ENCODE measurements at regions not wholly inside any gene's neighbourhood (a gene's known extent, or its start where the extent isn't known, plus 50 kb on each side); places are given as distances from the start of the nearest gene placed in this dataset.

- DNase-seq (ENCODE audit: extremely low read depth, insufficient read length), result no peak
- H3K4me3 ChIP-seq (replicated peaks; ENCODE audit: low read depth, low read length), result no peak overlapping the region
- no peaks in the 10 kb centered on the region for H3K36me3 ChIP-seq (ENCODE audit: control insufficient read depth, insufficient read depth, low read length)
- H3K27me3 ChIP-seq (replicated peaks; ENCODE audit: control insufficient read depth, insufficient read depth, low read length), result no peaks in the 10 kb centered on the region
- no peak for TF ChIP-seq CTCF (IDR thresholded peaks at IDR 0.05; ENCODE audit: insufficient read depth, low read length, poor library complexity, severe bottlenecking)
Observed at GRCh38 chr14:87013583-87013982, 979.4 kb downstream of the GALC start.

GRCh38 chr14:87008965-87009364 lies 984.0 kb downstream of the GALC start:
- no peak for TF ChIP-seq CTCF (IDR thresholded peaks at IDR 0.05; ENCODE audit: insufficient read depth, low read length, poor library complexity, severe bottlenecking)

GRCh38 chr14:87005280-87005679 lies 987.7 kb downstream of the GALC start:
- Histone ChIP-seq H3K4me3 (replicated peaks; ENCODE audit: low read depth, low read length) (no peak overlapping the region), H3K27me3 (replicated peaks; ENCODE audit: control insufficient read depth, insufficient read depth, low read length) (no peaks in the 10 kb centered on the region), H3K36me3 (ENCODE audit: control insufficient read depth, insufficient read depth, low read length) (no peaks in the 10 kb centered on the region)
- no peak for DNase-seq (ENCODE audit: extremely low read depth, insufficient read length)
- TF ChIP-seq CTCF (IDR thresholded peaks at IDR 0.05; ENCODE audit: insufficient read depth, low read length, poor library complexity, severe bottlenecking), result no peak

More at GRCh38 chr14:87008965-87009364, 984.0 kb downstream of the GALC start:
- Histone ChIP-seq H3K4me3 (replicated peaks; ENCODE audit: low read depth, low read length) (no peak overlapping the region), H3K27me3 (replicated peaks; ENCODE audit: control insufficient read depth, insufficient read depth, low read length) (no peaks in the 10 kb centered on the region), H3K36me3 (ENCODE audit: control insufficient read depth, insufficient read depth, low read length) (no peaks in the 10 kb centered on the region)
- no peak for DNase-seq (ENCODE audit: extremely low read depth, insufficient read length)

- DNase-seq (ENCODE audit: extremely low read depth, insufficient read length), result no peak
- TF ChIP-seq CTCF (IDR thresholded peaks at IDR 0.05; ENCODE audit: insufficient read depth, low read length, poor library complexity, severe bottlenecking), result no peak
- Histone ChIP-seq H3K27me3 (replicated peaks; ENCODE audit: control insufficient read depth, insufficient read depth, low read length) (no peaks in the 10 kb centered on the region), H3K4me3 (replicated peaks; ENCODE audit: low read depth, low read length) (no peak overlapping the region), H3K36me3 (ENCODE audit: control insufficient read depth, insufficient read depth, low read length) (no peaks in the 10 kb centered on the region)
Observed at GRCh38 chr14:87002776-87003175, 990.2 kb downstream of the GALC start.

GRCh38 chr14:87001333-87001732 lies 991.6 kb downstream of the GALC start:
- no peak for TF ChIP-seq CTCF (IDR thresholded peaks at IDR 0.05; ENCODE audit: insufficient read depth, low read length, poor library complexity, severe bottlenecking)
- no peak for DNase-seq (ENCODE audit: extremely low read depth, insufficient read length)
- no peak overlapping the region for H3K4me3 ChIP-seq (replicated peaks; ENCODE audit: low read depth, low read length)
- no peaks in the 10 kb centered on the region for H3K36me3 ChIP-seq (ENCODE audit: control insufficient read depth, insufficient read depth, low read length)
- no peaks in the 10 kb centered on the region for H3K27me3 ChIP-seq (replicated peaks; ENCODE audit: control insufficient read depth, insufficient read depth, low read length)

- Histone ChIP-seq H3K27me3 (replicated peaks; ENCODE audit: control insufficient read depth, insufficient read depth, low read length) (no peaks in the 10 kb centered on the region), H3K4me3 (replicated peaks; ENCODE audit: low read depth, low read length) (no peak overlapping the region), H3K36me3 (ENCODE audit: control insufficient read depth, insufficient read depth, low read length) (no peaks in the 10 kb centered on the region)
- no peak for DNase-seq (ENCODE audit: extremely low read depth, insufficient read length)
- TF ChIP-seq CTCF (IDR thresholded peaks at IDR 0.05; ENCODE audit: insufficient read depth, low read length, poor library complexity, severe bottlenecking), result no peak
Observed at GRCh38 chr14:87000081-87000480, 992.9 kb downstream of the GALC start.
